Transverse colon (tissue), 3 donors: ENCODE measurements at regions not wholly inside any gene's neighbourhood (a gene's known extent, or its start where the extent isn't known, plus 50 kb on each side); places are given as distances from the start of the nearest gene placed in this dataset.

Experiments
- EP300 ChIP-seq: sonication (generic); formaldehyde crosslinking; IDR thresholded peaks from one replicate; pipeline ENCODE4 v1.6.1; 2017; ENCODE audit warnings: antibody characterized with exemption, low read depth
- POLR2A ChIP-seq: fragments of 450-650 bp; IDR thresholded peaks from one replicate; pipeline ENCODE4 v1.6.1; 2016; ENCODE audit warnings: antibody characterized with exemption, mild to moderate bottlenecking, moderate library complexity
- TF ChIP-seq, protein P1 (sequence below), 5 experiments: fragments of 200-600 bp in 3 of 5; fragments of 450-650 bp in 2 of 5; sonication (generic) in 3 of 5; IDR thresholded peaks; 1 replicate in 2 of 5; 2 replicates in 3 of 5; pipeline ENCODE4 v1.5.1; 2016 to 2017; ENCODE audit warnings: antibody characterized with exemption in 5 of 5, inconsistent platforms in 3 of 5, mild to moderate bottlenecking in 2 of 5, moderate library complexity in 1 of 5

DNA sequence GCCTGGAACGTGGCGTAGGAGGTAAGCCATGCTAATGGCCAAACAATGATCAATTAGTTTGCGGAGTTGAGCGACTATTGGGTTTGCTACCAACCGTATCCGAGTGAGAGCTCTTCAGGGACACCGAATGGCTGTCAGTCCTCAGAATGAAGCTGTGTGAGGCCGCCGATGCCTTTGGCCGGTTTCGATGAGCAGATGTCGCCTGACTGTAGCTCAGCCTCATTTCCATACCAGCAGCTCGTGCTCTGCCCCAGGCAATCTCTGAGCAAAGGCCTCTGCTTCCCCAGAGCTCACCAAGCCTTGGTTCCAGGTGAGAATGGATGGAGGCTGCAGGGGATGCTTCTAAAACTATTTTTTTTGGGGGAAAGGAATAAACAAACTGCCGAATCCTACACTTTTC, 111.7 kb upstream of the HS3ST4 start:
- TF ChIP-seq, protein P1, sequence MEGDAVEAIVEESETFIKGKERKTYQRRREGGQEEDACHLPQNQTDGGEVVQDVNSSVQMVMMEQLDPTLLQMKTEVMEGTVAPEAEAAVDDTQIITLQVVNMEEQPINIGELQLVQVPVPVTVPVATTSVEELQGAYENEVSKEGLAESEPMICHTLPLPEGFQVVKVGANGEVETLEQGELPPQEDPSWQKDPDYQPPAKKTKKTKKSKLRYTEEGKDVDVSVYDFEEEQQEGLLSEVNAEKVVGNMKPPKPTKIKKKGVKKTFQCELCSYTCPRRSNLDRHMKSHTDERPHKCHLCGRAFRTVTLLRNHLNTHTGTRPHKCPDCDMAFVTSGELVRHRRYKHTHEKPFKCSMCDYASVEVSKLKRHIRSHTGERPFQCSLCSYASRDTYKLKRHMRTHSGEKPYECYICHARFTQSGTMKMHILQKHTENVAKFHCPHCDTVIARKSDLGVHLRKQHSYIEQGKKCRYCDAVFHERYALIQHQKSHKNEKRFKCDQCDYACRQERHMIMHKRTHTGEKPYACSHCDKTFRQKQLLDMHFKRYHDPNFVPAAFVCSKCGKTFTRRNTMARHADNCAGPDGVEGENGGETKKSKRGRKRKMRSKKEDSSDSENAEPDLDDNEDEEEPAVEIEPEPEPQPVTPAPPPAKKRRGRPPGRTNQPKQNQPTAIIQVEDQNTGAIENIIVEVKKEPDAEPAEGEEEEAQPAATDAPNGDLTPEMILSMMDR (IDR thresholded peaks at IDR 0.05) = no peak
- TF ChIP-seq POLR2A (no peak), EP300 (no peak)
